ENCODE measurements at regions not wholly inside any gene's neighbourhood (a gene's known extent, or its start where the extent isn't known, plus 50 kb on each side); places are given as distances from the start of the nearest gene placed in this dataset.
"Not testable (repeated sequence)": the region's sequence is repeated elsewhere in the genome, so short reads cannot be mapped to it uniquely, and the experiment has no call there.

- no peaks in the 10 kb centered on the region for H3K27me3 ChIP-seq
- no peaks in the 10 kb centered on the region for H3K79me2 ChIP-seq
- H3K9me3 ChIP-seq (ENCODE audit: low read depth): no peaks in the 10 kb centered on the region
- no peaks in the 10 kb centered on the region for H3K4me1 ChIP-seq (ENCODE audit: insufficient read depth)
- peak overlapping the region; percentile 51 for H3K4me2 ChIP-seq
- no peaks in the 10 kb centered on the region for H3K9me2 ChIP-seq (replicated peaks; ENCODE audit: insufficient read depth)
- no peaks in the 10 kb centered on the region for H3K36me3 ChIP-seq (replicated peaks; ENCODE audit: insufficient read depth, low read depth)
- no peak for TF ChIP-seq EZH2phosphoT487 (IDR thresholded peaks at IDR 0.05; ENCODE audit: low read depth, severe bottlenecking, unreplicated experiment)
- TF ChIP-seq CTCF (IDR thresholded peaks at IDR 0.05; ENCODE audit: poor library complexity): no peak
- no peak for TF ChIP-seq EZH2 (IDR thresholded peaks at IDR 0.05; ENCODE audit: borderline replicate concordance)
- no peaks in the 10 kb centered on the region for H4K20me1 ChIP-seq (ENCODE audit: insufficient read depth, poor library complexity, severe bottlenecking)
- 65% methylated on average over 2 of the region's 2 CpGs for WGBS (ENCODE audit: low lambda C conversion rate, missing lambda C conversion rate)
- DNase-seq (ENCODE audit: low spot score): no peak
- H3K27ac ChIP-seq: no peak overlapping the region
- no peak overlapping the region for H2AFZ ChIP-seq
- H3K4me3 ChIP-seq: no peak overlapping the region
Measured at GRCh38 chr3:105140899-105141367, 225.8 kb upstream of the ALCAM start.

GRCh38 chr3:105144837-105145236 lies 221.9 kb upstream of the ALCAM start:
- no peaks in the 10 kb centered on the region for H3K27me3 ChIP-seq
- no peak overlapping the region for H2AFZ ChIP-seq
- no peaks in the 10 kb centered on the region for H4K20me1 ChIP-seq (ENCODE audit: insufficient read depth, poor library complexity, severe bottlenecking)
- WGBS (ENCODE audit: low lambda C conversion rate, missing lambda C conversion rate): 39% methylated on average over 1 of the region's 1 CpG
- no peaks in the 10 kb centered on the region for H3K9me2 ChIP-seq (replicated peaks; ENCODE audit: insufficient read depth)
- TF ChIP-seq EZH2 (IDR thresholded peaks at IDR 0.05; ENCODE audit: borderline replicate concordance): no peak
- no peak for TF ChIP-seq EZH2phosphoT487 (IDR thresholded peaks at IDR 0.05; ENCODE audit: low read depth, severe bottlenecking, unreplicated experiment)
- TF ChIP-seq CTCF (IDR thresholded peaks at IDR 0.05; ENCODE audit: poor library complexity): no peak
- H3K4me1 ChIP-seq (ENCODE audit: insufficient read depth): no peaks in the 10 kb centered on the region
- no peak overlapping the region for H3K27ac ChIP-seq
- H3K4me3 ChIP-seq: no peak overlapping the region
- DNase-seq (ENCODE audit: low spot score): no peak
- no peaks in the 10 kb centered on the region for H3K79me2 ChIP-seq
- H3K9me3 ChIP-seq (ENCODE audit: low read depth): no peaks in the 10 kb centered on the region
- H3K4me2 ChIP-seq: no peak overlapping the region
- H3K36me3 ChIP-seq (replicated peaks; ENCODE audit: insufficient read depth, low read depth): no peaks in the 10 kb centered on the region

DNA sequence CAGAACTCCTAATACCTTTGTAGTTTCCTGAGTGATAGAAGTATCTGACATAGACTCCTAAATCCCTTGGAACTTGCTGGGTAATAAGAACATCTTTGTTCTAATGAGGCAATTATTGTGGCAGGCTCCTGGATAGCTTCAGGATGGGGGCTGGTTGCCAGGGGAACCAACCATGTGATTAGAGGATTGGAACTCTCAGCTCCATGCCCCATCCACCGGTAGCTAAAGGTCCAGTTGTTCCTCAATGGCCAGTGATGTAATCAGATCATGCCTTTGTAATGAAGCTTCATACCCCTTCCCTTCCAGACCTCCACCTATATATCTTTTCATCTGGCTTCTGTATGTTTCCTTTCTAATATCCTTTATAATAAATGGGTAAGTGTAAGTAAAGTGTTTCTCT lies 221.2 kb upstream of the ALCAM start:
- no peaks in the 10 kb centered on the region for H3K27me3 ChIP-seq
- H3K4me3 ChIP-seq: no peak overlapping the region
- H2AFZ ChIP-seq: no peak overlapping the region
- TF ChIP-seq CTCF (IDR thresholded peaks at IDR 0.05; ENCODE audit: poor library complexity): no peak
- TF ChIP-seq EZH2 (IDR thresholded peaks at IDR 0.05; ENCODE audit: borderline replicate concordance): no peak
- no peak for TF ChIP-seq EZH2phosphoT487 (IDR thresholded peaks at IDR 0.05; ENCODE audit: low read depth, severe bottlenecking, unreplicated experiment)
- H3K4me1 ChIP-seq (ENCODE audit: insufficient read depth): no peaks in the 10 kb centered on the region
- H3K9me3 ChIP-seq (ENCODE audit: low read depth): no peaks in the 10 kb centered on the region
- 86% methylated on average over 1 of the region's 1 CpG for WGBS (ENCODE audit: low lambda C conversion rate, missing lambda C conversion rate)
- no peaks in the 10 kb centered on the region for H4K20me1 ChIP-seq (ENCODE audit: insufficient read depth, poor library complexity, severe bottlenecking)
- no peaks in the 10 kb centered on the region for H3K79me2 ChIP-seq
- no peaks in the 10 kb centered on the region for H3K9me2 ChIP-seq (replicated peaks; ENCODE audit: insufficient read depth)
- DNase-seq (ENCODE audit: low spot score): no peak
- no peak overlapping the region for H3K27ac ChIP-seq
- no peak overlapping the region for H3K4me2 ChIP-seq
- H3K36me3 ChIP-seq (replicated peaks; ENCODE audit: insufficient read depth, low read depth): no peaks in the 10 kb centered on the region

GRCh38 chr3:105149197-105149596 lies 217.5 kb upstream of the ALCAM start:
- not testable (repeated sequence) for H3K9me2 ChIP-seq (replicated peaks; ENCODE audit: insufficient read depth); H3K27me3 ChIP-seq; H2AFZ ChIP-seq; DNase-seq (ENCODE audit: low spot score); H3K4me1 ChIP-seq (ENCODE audit: insufficient read depth); H4K20me1 ChIP-seq (ENCODE audit: insufficient read depth, poor library complexity, severe bottlenecking); H3K27ac ChIP-seq; H3K4me2 ChIP-seq; H3K36me3 ChIP-seq (replicated peaks; ENCODE audit: insufficient read depth, low read depth); H3K79me2 ChIP-seq; H3K9me3 ChIP-seq (ENCODE audit: low read depth); H3K4me3 ChIP-seq
- WGBS (ENCODE audit: low lambda C conversion rate, missing lambda C conversion rate): 94% methylated on average over 3 of the region's 3 CpGs
